Mucosa of descending colon (tissue), 3 donors: ENCODE measurements at regions not wholly inside any gene's neighbourhood (a gene's known extent, or its start where the extent isn't known, plus 50 kb on each side); places are given as distances from the start of the nearest gene placed in this dataset.
A peak's percentile ranks its signal among the peaks of the same experiment; 100 is the strongest.

Experiments used
- ATAC-seq: fragments of 200-7000 bp; cut with Tn5 transposase; one replicate; pipeline ENCODE4 v1.9.1; 2020; ENCODE audit warnings: mild to moderate bottlenecking, moderate library complexity
- DNase-seq, 3 donors: peaks; one replicate each; pipeline ENCODE4 v3.0.0-alpha.2; 2020
- H3K36me3 ChIP-seq: fragments of 200-600 bp; one replicate; pipeline ENCODE4 v1.8.0; 2021; ENCODE audit warnings: low read depth, mild to moderate bottlenecking
- H3K4me1 ChIP-seq: fragments of 200-600 bp; one replicate; pipeline ENCODE4 v1.8.0; 2021; ENCODE audit warnings: low read depth, mild to moderate bottlenecking
- H3K4me3 ChIP-seq: fragments of 200-600 bp; one replicate; pipeline ENCODE4 v1.8.0; 2021; ENCODE audit warnings: mild to moderate bottlenecking
- H3K9me3 ChIP-seq: fragments of 200-600 bp; one replicate; pipeline ENCODE4 v1.8.0; 2021; ENCODE audit warnings: mild to moderate bottlenecking
- intact Hi-C, 2 donors: fragments of 100-400 bp; cut with DNase I in 1 of 2; cut with micrococcal nuclease in 1 of 2; formaldehyde crosslinking; loops; one replicate each; pipeline versions ENCODE4 v1.11.0 to v1.11.1; 2022; cut with DNase I, micrococcal nuclease
- TF ChIP-seq, protein P1 (sequence below): fragments of 200-600 bp; IDR thresholded peaks from one replicate; pipeline ENCODE4 v1.8.0; 2022; ENCODE audit warnings: antibody characterized with exemption, mild to moderate bottlenecking
- donor health status: DM: no; HTN: no; CAD: no; lungs with moderate emphysema.
- donor health status: DM: no; HTN: no; CAD: no.
- donor health status: DM: no; HTN: yes; CAD: no.

GRCh38 chr16:86025706-86026105, 126.7 kb downstream of the IRF8 start:
- DNase-seq (no peak), ATAC-seq (no peak)
- Histone ChIP-seq H3K36me3 (no peaks in the 10 kb centered on the region), H3K4me3 (no peak overlapping the region), H3K9me3 (peaks cover 11% of the 10 kb centered on the region), H3K4me1 (peaks cover 22% of the 10 kb centered on the region)
- TF ChIP-seq, protein P1, sequence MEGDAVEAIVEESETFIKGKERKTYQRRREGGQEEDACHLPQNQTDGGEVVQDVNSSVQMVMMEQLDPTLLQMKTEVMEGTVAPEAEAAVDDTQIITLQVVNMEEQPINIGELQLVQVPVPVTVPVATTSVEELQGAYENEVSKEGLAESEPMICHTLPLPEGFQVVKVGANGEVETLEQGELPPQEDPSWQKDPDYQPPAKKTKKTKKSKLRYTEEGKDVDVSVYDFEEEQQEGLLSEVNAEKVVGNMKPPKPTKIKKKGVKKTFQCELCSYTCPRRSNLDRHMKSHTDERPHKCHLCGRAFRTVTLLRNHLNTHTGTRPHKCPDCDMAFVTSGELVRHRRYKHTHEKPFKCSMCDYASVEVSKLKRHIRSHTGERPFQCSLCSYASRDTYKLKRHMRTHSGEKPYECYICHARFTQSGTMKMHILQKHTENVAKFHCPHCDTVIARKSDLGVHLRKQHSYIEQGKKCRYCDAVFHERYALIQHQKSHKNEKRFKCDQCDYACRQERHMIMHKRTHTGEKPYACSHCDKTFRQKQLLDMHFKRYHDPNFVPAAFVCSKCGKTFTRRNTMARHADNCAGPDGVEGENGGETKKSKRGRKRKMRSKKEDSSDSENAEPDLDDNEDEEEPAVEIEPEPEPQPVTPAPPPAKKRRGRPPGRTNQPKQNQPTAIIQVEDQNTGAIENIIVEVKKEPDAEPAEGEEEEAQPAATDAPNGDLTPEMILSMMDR, result no peak
- intact Hi-C loops, result no loop called here

GRCh38 chr16:86026171-86026910, 127.4 kb downstream of the IRF8 start:
- peak; percentile 79 for ATAC-seq
- H3K9me3 ChIP-seq, result peaks cover 11% of the 10 kb centered on the region

GRCh38 chr16:86026916-86027315, 128.0 kb downstream of the IRF8 start:
- H3K36me3 ChIP-seq, result no peaks in the 10 kb centered on the region
- TF ChIP-seq, protein P1, result no peak
- ATAC-seq, result peak; percentile 24
- intact Hi-C loops, result no loop called here
- H3K4me3 ChIP-seq, result no peak overlapping the region
- peaks cover 22% of the 10 kb centered on the region for H3K4me1 ChIP-seq
- peaks cover 11% of the 10 kb centered on the region for H3K9me3 ChIP-seq
- no peak for DNase-seq

More at GRCh38 chr16:86026171-86026910, 127.4 kb downstream of the IRF8 start:
- DNase-seq, result peak in 2 of 3 donors; percentile 40 to 42
- intact Hi-C loops, result no loop called here
- TF ChIP-seq, protein P1, result no peak
- H3K36me3 ChIP-seq, result no peaks in the 10 kb centered on the region
- H3K4me3 ChIP-seq, result no peak overlapping the region
- H3K4me1 ChIP-seq, result peaks cover 22% of the 10 kb centered on the region

DNA sequence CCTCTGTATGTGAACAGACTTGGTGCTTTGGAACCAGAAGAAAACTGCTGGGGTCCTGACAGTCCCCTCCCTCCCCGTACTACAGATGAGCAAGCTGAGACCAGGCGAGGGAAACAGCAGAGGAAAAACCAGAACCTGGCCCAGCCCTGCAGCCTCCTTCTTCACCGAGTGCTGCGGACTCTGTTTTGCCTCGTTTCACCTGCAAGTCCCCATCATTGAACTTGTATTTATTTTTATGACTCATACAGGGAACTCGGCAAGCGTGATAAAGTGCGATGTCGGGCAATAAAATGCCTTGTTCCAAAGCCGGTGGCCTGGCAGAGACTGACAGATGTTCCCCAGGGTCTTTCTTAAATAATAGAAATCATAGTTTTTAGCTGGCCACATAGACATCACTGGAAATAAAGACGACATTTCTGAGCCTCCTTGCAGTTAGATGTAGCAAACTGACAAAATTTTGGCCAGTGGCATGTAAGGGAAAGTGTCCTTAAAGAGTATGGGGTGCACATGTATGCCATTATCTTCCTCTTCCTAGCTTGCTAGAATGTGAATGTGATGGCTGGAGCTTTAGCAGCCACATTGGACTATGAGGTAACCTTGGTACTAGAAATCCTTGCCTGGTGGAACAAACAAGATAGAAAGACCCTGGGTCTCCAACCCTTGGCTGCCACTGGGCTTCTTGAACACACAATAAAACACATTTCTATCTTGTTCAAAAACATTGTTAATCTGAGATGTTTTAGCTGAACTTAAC, 128.6 kb downstream of the IRF8 start:
- intact Hi-C loops, result no loop called here
- peak; percentile 81 for ATAC-seq
- Histone ChIP-seq H3K9me3 (peaks cover 11% of the 10 kb centered on the region), H3K36me3 (no peaks in the 10 kb centered on the region), H3K4me3 (no peak overlapping the region), H3K4me1 (peaks cover 22% of the 10 kb centered on the region)
- DNase-seq, result peak in 2 of 3 donors; percentile 53 to 64
- TF ChIP-seq, protein P1, result no peak

DNA sequence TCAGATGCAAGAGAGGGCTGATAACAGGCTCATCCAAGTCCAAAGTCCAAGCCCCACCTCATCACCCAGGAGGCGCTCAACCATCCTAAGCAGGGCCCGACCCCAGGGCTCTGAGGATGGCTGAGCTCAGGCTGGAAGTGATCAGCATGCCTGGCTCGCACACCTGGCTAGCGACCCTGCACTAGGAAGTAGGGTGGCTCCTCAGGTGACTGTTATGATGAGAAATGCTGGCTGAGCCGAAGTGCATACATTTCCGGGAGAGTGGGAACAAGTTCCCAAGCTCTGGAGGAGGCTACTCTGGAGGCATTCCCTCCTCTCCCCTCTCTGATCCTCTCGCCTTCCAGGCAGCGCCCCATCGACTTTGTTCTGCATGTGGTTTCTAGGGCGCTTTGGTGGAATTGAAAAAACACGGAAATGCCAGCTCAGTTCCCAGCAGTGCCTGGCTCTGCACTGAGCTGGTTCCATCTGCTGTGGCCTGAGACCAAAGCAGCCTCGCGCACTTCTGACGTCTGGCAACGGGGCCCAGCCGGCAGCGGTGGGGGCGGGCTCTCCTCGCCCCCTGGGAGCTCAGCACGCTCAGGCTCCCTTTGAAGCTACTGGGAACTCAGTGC, 130.3 kb downstream of the IRF8 start:
- intact Hi-C loops, result no loop called here
- TF ChIP-seq, protein P1, result no peak

More for the DNA sequence above, 130.3 kb downstream of the IRF8 start:
- Histone ChIP-seq H3K36me3 (no peaks in the 10 kb centered on the region), H3K4me3 (no peak overlapping the region), H3K4me1 (peaks cover 22% of the 10 kb centered on the region), H3K9me3 (peaks cover 7% of the 10 kb centered on the region)
- DNase-seq, result peak; percentile 42 to 69 (median 58)
- ATAC-seq, result peak; percentile 56
